Fibroblast of skin of right quadriceps (primary cell): ENCODE measurements at regions not wholly inside any gene's neighbourhood (a gene's known extent, or its start where the extent isn't known, plus 50 kb on each side); places are given as distances from the start of the nearest gene placed in this dataset.
"Not testable (repeated sequence)": the region's sequence is repeated elsewhere in the genome, so short reads cannot be mapped to it uniquely, and the experiment has no call there.

Experiments
- DNase-seq: peaks from one replicate; pipeline ENCODE4 v3.0.0-alpha.2; 2013

DNA sequence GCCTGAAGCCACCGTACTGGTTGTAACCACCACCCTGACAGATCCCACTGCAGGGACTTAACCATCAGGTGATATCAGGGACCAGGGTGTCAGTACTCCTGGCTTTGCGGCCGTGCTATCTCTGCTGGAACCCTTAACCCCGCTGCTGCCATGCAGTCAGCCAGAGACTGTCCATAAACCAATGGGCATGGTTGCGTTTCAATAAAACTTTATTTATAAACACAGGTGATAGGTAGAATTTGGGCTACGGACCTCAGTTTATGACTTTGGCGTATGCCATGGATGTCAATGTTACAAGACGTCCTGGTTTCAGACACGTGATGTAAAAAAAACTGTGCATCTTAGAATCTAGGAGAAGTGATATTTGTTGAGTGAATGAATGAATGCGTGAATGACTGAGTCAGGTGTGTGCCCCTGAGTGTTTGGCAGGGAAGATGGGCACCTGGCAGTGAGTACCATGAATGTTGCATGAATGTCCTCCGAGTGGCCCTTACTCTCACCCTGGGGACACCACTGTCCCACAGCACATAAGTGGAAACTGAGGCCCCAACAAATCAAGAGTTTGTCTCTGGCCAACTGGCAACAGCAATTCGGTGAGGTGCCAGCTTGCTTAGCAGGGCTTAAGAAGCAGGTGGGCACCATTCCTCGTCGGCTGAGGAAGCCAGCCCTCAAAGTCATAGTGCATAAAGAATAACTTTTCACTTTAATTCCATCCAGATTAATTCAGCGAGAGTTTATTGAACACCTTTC is 64.0 kb upstream of the APCDD1L start:
- DNase-seq: no peak

DNA sequence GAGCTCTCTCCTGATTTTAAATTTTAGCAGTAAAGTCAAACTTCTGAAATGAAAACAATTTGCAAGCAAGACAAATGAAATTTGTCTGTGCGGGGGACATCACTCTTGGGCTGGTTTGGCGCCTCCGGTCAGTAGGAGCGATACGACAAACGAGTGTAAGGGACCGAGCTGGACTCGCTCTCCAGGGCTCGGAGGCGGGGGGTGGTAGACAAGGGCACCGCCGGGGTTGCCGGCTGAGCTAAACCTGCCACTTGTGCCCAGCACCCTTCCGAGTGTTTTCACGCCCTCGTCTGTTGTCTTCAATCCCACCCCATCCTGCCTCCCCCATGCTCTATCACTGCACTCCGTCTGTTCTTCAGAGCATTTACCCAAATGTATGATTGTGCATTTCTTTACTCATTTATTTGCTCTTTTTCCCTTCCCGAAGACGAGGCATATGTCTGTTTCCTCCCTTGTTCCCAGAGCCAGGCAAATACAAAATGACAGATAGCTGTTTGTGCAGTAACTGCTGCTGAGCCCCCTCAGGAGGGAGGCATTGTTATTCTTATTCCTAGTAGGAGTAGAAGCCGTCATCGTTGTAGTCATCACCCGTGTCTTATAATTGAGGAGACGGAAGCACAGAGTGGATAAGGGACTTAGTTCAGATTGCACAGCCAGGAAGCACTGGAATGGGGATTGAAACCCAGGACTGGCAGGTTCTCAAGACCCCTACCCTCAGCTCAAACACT is 62.8 kb upstream of the APCDD1L start:
- no peak for DNase-seq

DNA sequence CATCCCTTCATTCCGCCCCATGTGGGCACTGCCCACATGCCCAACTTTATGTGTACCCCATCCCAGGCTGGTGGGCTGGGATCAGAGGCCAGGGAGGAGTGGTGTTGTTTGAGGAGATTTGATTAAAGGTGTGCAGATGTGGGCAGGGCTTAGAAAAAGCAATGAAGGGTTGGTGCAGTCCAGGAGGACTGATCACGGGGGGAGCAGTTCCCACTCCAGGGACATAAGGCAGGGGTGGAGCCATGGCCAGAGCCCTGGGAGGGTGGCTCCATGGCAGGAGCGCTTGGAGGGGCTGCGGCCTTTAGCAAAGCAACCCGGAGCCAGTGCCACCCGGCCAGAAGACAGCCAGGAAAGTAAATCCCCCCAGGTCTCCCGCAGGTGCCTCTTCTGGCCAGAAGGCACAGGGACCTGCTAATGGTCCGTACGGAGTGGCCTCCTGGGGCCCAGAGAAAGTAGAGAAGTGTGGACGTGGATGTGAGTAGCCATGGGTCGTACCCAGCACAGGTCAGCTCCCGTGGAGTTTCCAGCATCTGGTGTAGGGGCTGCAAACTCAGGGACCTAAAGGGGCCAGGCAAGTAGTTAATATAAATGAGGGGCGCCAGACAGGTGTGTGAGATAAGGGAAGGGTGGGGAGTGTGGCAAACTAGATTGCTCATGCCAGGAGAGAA is 62.1 kb upstream of the APCDD1L start:
- no peak for DNase-seq

DNA sequence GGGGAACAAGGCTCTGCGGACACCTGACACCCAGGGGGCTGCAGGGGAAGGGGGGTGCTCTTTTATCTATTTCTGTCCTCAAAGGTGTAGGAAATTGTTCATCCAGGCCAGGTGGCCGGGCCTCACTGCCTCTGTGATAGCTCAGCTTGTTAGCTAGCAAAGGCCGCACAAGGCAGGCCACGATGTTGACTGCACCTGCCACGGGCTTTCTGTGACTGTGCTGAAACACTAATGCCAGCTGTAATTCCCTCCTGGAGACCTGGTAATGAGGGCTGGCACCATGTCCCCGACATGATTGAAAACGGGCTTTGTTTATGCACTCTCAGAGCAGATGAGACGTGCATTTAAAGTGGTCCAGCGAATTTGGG is 61.4 kb upstream of the APCDD1L start:
- DNase-seq: no peak

- no peak for DNase-seq
These were observed 60.8 kb upstream of the APCDD1L start for GRCh38 chr20:58575776-58576602.

- DNase-seq: no peak
These were observed 59.3 kb upstream of the APCDD1L start for GRCh38 chr20:58574469-58574868.

- DNase-seq: no peak
These were observed 58.8 kb upstream of the APCDD1L start for GRCh38 chr20:58573986-58574385.

- DNase-seq: no peak
These were observed 58.1 kb upstream of the APCDD1L start for GRCh38 chr20:58573257-58573656.

DNA sequence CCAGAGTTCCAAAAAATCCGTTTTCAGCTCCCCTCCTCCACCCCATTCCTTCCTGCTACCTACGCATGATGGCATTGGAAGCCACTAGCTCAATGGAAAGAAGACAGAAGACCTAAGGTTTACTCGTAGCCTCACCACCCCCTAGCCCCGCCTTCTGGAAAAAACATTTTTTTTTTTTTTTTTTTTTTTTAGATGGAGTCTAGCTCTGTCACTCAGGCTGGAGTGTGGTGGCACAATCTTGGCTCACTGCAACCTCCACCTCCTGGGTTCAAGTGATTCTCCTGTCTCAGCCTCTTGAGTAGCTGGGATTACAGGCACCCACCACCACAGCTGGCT is 57.2 kb upstream of the APCDD1L start:
- DNase-seq: not testable (repeated sequence)

- DNase-seq: peak; percentile 87
These were observed 56.7 kb upstream of the APCDD1L start for GRCh38 chr20:58571693-58572427.

- DNase-seq: no peak
These were observed 56.1 kb upstream of the APCDD1L start for GRCh38 chr20:58571356-58571692.

DNA sequence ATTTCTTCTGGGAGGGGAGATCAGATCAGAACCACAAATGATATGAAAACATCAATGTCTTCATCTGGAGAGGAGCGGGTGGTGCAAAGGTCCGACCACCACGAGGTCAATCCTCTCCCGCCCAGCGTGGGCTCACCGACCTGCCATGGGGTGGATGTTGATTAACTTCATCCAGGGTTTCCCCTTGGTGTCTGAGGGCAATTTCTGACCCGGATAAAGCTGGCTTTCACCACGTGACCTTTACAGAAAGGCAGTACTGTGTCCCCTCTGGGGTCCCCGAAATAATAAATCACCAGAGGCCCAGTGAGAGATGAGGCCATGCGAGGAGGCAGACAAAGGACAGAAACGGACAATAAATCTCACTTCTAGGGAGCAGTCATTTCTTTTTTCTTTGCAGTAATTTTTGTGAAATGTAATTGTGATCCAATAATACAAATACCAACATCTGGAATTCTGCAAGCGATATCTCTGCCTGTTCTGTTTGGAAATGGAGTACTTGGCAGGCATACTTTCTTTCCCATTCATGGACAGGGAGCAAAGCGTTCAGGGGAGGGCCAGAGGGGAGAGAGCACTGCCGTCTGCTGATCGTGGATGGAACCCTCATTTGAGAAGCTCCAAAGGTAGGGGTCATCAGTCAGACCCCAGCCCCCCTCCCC is 55.1 kb upstream of the APCDD1L start:
- DNase-seq: no peak

DNA sequence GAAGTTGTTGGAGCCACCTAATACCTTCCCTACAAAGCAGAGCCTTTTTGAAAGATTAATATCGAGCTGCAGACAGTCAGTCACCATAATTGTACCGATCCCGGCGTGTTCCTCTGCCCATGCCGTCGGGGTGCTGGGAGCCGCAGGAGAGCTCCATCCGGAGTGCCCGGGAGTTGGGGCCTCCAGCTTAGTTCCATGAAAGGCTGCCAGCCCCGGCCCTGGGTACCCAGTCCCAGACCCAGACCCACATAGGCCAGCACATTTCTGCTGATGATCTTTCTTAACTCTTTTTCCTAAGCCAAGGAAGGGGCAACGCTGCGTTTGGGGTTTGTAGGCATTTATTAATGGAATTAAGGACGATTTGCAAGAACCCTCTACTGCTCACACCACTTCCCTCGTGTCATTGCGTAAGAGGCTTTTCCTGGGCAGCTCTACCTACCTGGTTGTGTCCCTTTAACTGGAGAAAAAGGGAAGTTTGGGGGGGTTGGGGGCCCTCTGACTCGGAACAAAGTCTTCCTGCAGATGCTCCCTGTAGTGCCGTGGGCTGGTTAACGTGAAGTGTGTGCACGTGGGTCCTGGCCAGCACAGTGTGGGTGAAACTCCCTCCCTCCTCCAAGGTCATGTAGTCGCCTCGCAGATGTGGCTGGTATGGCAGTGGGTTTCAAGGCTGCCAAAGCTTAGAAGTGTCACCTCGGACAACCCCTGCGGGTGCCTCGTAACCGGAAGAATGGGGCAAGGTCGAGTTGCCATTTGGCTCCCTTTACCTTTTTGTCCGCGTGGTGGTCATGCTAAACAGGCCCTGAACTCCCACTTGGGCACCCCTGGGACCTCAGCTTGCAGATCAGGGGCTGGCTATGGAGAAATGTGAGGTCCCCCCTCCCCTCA is 54.3 kb upstream of the APCDD1L start:
- DNase-seq: no peak

DNA sequence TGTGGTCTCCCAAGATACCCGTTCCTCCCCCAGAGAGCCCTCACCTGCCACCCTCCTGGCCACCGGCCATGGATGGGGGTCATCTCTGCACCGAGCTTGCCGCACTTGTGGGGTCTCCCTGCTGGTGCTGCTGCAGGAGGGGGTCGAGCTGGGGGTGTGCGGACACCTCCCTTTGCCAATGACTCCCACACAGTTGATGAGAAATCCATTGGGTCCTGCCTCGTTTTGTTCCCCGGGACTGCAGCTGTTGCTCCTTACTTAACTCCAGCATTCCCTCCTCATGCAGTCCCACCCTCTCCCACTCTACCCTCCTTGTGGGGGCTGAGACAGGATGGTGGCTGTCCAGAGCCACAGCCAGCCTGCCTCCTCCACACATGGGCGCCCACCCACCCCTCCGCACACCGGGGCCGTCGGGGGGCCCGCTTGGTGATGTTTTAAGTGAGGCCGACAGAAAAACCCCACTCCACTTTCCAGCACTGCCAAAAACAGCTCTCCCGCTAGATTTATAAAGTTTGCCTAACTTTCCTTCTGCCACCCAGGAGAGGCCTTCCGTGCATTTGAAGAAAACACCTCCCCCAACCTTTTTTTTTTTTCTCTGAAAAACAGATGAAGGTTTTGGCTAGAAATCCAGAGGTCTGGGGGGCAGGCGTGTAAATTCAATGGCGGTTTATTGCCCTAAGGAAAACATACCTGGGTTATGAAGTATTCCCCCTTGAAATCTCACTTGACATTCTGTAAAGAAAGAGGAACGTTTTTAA is 53.5 kb upstream of the APCDD1L start:
- DNase-seq: peak; percentile 58

DNA sequence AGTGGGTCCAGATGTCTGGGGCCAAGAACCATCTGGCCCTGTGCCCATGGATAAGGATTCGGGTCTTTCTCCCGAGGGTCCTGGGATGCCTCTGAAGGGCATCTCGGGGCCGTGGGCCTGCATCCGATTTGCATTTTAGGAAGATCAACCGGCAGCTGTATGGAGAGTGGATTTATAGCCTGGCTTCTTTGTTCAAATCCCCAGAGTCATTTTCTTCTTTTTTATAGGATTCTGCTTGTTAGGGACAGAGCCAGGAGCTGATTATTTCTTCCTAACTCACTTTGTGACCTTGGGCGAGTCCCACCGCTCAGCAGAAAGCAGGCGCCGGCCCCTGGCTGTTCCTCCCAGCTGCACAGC is 52.9 kb upstream of the APCDD1L start:
- DNase-seq: no peak

DNA sequence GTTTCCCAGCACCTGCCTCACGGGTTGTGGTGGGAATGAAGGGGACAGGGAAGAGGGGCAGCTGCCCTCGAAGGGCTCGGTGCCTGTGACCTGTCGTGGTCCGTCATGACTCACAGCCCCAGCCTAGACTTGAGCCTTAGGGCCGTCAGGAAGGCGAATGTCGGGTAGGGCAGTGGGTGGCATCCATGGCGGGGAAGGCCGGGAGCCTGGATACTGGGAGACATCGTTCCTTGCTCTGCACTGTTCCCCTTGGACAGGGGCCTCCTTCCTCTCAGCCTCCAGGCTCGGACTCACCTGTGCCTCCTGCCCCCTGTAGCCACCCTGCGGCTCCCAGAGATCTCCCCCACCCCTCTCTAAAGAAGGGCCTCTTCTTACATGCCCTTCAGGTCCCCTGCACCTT is 52.2 kb upstream of the APCDD1L start:
- no peak for DNase-seq

GRCh38 chr20:58566981-58567380 is 51.8 kb upstream of the APCDD1L start:
- DNase-seq: no peak

DNA sequence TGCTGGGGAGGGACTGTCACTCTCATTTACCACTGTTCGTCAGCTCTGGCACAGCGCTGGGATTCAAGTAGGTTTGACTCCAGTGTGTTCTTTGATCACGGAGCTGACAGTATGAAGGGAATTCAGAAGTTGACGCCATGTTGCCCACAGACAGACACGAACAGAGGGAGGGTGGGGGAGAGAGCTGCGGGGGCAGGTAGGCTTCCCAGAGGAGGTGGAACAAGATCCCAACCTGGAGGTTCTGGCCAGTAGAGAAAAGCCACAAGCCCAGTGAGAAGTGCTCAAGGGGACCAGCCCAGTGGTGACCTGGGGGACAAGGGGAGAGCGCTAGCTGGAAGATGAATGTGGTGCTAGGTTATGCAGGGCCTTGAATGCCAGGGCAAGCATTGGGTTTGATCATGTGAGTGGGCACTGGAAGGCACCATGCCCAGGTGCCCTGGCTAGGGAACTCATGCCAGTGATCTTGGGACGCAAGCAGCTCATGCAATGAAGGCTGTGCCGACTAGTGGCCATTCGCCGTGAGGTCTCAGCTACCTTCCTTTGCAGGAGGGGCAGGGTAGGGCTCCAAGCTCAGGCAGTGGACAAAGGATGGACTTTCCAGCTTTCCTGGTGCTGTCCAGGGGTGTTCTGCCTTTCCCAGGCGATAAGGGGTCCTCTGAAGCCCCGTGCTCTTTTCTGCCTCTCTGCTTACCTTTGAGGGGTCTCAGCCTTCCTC is 50.4 kb upstream of the APCDD1L start:
- DNase-seq: no peak
